ENCODE measurements at regions not wholly inside any gene's neighbourhood (a gene's known extent, or its start where the extent isn't known, plus 50 kb on each side); places are given as distances from the start of the nearest gene placed in this dataset.

DNA sequence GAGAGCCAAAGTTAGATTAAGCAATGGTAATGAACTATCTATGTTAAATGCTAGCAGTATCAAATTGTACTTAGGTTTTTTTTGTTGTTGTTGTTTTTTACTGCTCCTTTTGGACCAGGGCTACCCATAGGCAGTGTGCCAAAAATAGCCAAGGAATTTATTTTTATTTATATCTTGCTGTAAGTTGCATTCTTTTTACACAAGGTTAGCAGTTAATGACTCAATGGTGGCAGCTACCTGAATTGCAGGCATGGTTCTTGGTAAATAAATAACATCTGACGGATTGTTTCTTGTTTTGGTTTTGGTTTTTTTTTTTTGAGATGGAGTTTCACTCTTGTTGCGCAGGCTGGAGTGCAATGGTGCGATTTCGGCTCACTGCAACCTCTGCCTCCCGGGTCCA is 194.8 kb upstream of the TSC22D1 start:
- no peak for DNase-seq

DNA sequence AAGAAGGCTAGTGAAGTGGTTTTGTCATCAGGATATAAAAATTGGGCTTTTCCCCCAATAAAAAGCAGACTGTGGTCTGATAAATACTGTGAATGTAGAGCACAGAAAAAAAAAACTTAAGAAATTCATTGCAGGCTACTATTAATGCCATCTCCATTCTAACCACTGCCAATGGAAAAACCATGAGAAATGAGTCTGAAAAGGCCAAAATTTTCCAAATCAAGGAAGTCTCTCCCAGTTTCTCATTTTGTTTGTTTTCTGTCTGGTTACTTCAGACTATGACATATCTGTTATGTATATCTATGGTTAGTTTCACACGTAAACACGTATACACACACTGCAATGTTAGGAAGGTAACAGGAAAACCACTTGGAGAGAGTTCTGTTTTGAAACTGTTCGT is 193.6 kb upstream of the TSC22D1 start:
- no peak for DNase-seq

DNA sequence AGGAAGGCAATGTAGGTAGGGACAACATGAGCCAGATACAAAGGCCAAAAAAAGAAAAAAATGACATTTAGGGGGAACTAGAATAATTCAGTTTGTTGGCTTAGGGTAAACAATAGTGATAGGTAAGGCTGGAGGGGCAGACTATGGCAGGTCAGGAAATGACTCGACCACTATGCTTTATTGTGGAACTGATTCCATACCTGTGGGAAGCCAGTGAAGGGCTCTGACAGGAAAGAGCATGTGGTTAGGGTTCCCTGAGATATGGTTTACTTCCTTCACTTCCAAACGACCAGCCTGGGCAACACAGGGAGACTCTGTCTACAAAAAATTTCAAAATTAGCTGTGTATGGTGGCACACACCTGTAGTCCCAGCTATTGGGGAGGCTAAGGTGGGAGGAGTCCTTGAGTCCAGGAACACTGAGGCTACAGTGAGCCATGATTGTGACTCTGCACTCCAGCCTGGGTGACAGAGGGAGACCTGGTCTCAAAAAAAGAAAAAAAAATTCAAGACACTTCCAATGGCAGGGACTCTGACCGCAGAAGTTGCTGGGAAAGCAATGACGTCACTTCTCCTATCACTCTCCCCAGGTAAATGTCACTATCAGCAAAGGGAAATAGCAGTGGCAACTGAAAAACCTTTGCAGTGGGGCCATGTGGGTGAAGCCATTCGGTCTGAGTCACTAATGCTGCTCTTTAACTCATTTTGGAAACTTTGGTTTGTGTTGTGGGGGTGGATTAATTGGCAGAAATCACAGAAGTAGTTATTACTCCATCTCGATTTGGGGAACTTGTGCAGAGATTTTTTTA is 192.8 kb upstream of the TSC22D1 start:
- no peak for DNase-seq

DNA sequence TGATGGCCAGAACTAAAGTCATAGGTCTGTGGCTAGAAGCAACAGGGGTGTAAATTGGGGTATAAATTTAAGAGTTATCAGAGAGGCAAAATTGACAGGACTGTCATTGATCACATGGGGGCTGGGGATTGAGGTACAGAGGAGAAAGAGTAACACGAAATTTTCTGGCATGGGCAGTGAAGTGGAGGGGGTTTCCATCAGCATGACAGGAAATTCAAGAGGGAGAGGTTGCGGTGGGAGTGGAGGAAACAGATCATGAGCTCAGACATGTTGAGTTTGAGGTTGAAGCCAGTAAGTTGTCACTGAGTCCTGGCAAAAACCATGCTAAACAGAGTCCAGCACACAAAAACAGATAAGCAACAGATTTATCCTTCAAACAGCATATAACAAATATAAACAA is 192.1 kb upstream of the TSC22D1 start:
- DNase-seq = no peak

DNA sequence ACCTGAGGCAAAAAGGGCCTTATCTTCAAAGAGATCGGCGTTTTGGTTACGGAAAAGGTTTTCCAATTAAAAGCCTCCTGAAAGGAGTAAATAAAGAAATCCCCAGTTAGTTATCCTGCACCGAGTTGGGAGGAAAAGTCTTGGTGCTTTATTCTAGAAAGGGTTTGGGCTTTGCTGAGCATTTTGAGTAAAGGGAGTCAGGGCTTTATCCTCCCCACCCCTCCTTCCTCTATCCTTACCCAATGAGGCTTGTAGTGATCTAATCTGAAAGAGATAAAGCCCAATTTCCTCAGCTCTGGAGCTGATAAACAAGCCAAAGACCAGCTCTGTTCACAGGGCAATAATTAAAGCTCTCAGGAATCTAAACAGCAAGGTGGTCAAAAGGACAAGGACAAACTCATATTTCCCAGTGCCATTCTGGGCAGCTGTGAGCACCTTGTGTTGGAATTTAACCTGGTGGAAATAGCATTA is 188.9 kb upstream of the TSC22D1 start:
- DNase-seq = no peak

DNA sequence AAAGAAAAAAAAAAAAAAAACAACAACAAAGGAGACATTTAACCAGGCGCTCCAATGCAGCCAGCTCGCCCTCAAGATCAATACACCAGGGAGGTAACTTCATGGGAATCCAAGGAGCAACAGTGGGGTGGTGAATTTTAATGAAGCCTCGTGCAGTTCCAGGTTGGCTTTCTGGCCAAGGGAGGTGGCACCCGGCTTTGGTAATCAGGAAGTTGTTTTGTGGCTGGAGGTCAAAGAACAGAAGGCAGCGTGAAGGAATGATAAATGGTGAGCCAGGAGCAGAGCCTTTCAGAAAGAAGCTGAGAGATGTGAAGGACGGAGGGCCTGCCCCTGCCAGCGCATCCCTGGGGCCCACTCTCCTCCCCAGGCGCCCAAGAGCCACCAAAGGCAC is 188.2 kb upstream of the TSC22D1 start:
- no peak for DNase-seq

DNA sequence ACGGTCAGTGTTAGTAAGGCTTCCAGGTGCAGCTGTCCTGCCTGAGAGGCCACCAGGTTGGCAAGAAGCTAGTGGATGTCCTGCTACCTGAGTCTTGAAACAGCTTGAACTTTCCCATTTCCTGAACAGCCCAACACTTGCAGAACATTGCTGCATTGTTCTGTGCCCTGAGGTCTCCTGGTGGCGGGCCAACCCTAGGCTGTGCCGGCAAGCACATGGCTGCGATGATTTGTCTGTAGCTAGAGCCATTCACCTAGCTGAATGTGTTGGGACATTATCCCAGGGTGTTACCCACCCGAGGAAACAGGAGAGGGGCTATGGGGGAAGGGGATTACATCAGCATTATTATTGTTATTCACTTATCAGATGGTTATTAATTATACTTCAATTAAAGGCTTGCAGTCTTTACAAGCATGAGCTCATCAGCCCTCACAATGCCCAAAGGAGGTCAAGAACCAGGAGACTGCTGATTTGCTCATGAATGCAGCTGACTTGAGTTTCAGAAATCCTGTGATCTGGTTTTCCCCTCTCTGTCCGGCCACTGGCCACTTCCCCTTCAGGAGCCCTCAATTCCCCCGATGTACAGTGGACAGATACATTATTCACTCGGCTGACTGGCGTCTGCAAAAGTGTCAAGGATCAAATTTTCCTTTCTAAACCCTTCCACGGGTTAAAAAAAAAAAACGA is 187.6 kb upstream of the TSC22D1 start:
- DNase-seq = no peak

DNA sequence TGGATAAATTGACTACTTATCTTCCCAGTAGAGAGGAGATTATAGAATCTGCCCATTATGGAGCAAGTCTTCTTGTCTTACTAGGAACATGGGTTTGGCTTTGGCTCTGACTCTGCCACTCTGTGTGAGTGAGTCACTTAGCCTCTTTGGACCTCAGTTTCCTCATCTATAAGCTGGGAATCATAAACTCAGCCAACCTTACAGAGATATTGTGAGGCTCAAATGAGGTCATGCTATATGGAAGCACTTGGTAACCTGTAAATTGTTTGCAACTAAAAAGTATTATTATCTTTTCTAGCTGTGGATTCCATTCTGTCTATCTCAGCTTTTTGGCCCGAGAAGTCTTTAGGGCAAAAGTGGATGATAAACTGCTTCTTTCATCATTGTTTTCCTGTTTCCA is 186.8 kb upstream of the TSC22D1 start:
- DNase-seq = no peak

DNA sequence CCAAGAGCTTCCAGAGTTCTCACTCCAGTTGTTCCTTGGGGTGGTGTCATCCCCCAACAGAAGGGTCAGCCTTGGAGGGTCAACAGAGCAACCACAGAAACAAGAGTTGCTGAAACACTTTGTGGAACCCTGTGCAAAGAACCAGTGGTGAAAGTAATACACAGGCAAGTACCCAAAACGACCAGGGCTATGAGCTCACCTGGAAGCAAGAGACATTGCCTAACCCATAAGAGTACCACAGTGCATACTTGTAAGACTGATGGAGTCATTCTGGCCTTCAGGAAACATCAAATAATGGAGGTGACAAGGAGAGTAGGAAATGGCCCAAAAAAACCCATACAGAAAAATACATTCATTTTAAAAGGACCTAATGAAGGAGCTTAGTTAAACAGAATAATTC is 184.3 kb upstream of the TSC22D1 start:
- DNase-seq = no peak

DNA sequence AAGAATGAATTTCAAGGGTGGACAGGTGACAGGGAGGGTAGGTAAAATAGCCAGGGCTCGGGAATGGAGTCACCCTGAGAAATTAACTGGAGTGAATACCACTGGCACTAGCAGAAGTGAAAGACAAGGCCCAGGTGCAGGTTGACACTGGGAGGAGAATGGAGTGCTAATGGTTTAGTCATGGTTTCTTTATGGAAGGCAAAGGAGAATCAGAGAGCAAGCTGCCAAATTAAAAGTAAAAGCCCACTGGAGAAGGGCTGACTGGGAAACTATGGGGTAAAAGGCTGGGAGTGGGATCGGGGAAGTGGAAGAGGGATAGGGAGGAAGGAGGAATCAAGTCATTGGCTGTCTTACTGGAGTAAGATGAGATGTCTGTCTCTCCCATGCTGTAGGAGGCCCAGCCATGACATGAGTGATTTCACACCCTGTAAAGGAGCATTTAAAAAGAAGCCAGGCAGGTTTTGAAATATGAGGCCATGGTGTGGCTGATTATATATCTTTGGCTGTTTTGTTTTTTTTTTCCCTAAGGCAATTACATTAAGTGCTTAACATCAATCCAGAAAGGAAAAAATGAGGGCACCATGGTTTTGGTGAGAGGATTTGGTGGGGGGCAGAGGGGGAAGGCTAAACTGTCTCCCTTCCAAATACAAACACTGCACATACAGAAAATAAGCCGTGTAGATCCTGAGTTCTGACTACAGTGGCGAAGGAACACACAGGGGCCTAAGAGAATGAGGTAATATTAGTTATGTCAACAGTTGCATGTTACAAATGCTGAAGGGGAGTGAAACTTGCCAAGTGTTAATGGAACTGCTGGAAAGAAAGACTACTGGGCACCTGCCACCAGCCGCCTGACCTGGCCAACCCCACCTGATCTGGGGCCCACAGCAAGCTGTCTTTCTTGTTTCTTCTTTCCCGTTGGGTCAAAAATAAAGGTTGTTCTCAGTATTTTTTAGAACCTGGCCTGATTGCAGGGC is 183.5 kb upstream of the TSC22D1 start:
- no peak for DNase-seq

DNA sequence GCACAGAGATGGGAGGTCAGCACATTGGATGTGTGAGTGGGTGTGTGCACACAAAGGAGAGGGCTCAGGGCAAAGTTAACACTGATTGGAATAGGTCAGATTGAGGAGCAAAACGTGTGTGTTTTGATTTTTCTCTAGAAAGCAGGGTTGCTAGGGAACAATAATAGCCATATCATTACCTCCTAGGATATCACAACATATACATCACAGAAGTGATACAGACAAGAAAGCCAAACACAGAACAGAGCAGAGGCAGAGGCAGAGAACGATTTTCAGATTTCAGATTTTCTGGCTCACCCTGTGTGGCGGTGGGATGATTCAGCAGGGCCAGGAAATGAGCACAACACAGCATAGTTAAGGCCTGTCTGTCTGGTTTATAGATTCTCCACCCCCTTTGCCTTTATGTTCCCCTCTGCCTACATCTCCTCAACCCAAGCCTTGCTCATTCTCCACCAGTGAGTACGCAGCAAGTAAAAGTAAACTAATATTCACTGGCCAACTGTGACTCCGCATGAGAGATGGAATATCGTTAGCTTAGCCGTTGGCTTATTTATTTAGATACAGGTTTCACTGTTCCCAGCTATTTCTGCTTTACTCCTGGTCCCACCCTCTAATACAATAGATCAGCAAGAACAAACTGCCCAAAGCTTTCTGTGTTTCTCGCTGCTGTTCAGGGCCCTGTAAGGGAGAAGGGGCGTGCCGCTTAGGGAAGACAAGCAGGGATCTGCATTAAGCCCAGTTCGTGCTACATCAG is 182.7 kb upstream of the TSC22D1 start:
- DNase-seq = no peak

DNA sequence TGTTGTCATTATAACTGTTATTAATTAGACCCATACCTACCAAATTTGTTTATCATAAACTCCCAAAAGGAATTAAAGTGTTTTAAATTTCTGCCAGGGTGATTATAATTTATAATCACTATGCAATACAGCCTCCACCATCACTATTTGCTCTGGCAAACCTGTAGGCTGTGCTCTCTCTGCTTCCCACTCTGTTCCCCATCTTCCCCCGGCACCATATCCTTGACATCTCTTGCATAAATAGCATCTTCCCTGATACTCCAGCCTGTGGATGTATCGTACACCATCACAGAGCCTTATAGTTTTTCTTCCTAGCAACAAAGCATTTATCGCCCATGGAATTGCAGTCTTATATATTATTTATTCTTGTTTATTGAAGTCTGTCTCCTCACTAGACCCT is 181.5 kb upstream of the TSC22D1 start:
- no peak for DNase-seq

DNA sequence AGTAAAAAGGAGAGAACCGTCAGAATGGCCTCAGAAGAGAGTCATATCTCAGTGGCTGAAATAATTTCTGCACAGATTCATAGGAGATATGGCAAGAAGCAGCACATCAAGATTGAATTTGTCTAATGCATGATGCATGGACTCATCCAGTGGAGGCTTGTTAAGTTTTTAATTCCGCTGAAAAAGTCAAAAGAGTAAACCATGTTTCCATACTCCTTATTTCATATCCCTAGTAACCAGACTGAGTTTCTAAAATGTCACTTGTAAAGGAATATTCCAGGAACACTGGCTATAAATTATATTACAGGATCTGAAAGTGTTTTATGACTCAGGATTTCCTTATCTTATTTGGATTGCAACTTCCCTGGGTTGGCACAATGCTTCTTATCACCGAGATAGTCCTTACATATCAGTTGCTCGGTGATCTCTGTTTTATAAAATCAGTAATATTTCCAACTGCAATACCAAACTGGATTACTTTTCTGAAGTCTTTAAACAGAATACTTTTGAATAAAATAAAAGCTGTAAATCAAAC is 180.2 kb upstream of the TSC22D1 start:
- DNase-seq = no peak

DNA sequence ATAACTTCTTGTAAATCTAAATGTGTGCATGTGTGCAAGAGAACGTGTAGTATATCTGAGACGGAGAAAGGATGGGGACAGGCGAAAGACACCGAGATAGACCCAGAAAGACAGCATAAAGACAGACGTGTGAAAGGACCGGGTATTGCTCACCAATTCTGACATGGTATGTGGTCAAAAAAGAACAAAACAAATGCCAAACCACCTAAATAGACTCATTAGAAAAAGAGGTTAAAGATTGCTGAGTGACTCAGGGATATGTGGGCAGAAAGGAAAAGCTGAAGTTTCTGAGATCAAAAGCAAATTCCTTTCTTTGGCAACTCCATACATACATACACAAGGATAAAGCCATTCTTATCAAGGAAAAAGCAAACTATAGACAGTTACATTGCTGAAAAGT is 179.7 kb upstream of the TSC22D1 start:
- no peak for DNase-seq

DNA sequence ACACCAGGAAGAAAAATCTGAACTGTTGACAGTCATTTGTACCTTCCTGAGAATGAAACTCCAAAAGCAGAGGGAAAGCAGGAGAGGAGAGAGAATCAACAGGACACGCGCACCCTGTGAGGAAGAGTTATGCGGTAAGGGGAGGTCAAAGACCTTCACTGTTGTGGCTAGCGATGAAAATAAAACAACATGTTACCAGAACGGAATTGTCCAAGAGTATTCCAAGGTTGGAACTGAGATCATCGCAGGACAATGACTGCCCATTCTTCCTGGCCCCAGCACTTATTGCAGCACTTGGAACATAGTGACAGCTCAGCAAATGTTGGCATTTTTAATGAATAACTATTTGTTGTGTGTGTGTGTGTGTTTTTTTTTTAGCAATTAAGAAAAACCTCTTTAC is 176.0 kb upstream of the TSC22D1 start:
- DNase-seq = no peak

DNA sequence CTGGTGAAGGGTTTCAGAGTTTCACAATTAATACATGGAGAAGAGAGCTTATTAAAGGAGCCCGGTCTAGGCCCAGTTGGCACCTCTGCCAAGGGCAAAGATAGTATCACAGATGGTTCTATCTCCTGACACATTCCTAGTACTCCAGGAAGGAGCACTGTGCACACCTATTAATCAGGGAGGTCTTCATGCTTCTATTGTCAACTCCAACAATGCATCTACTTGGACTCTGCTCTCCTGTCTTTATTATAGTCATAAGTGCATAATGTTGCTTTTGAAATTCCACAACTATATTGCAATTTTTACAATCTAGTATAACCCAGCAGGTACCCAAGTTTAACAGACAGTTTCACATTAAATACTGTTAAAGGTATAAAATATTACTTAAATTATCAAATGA is 174.5 kb upstream of the TSC22D1 start:
- DNase-seq = no peak

DNA sequence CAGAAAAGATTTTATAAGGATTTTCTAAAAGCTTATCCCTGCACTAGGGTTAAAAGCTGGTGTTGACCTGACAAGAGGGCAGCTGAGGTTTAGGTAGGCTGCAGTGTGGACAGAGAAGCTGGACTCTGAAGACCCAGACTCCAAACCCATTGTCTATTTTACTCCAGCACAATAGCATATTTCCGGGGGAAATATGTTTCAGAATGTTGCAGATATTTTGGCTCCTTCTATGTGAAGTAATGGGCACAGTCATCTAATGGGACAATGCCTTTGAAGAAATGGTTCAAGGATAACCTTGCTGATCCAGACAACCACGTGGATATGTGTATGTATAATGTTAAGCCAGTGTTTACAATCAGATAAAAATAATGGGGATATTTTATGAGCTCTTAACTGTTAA is 173.8 kb upstream of the TSC22D1 start:
- DNase-seq = no peak

DNA sequence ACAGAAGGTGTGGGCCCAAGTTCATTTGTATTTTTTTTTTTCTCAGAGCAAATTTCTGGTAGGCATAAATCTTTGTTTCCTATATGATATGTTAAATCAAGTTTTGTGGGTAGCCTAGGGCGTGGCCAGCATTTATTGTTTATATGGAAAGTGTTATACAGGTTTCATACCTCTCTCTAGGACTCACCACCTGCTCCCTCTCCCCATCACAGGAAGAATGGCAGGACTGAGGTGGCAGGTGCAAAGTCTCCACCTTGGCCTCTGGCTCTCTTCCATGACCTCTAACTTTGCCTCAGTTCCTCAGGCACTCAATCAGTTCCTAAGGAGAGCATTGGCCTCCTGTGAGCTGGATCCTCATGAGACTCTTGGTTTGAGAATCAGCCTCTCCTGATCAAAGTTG is 172.3 kb upstream of the TSC22D1 start:
- no peak for DNase-seq

DNA sequence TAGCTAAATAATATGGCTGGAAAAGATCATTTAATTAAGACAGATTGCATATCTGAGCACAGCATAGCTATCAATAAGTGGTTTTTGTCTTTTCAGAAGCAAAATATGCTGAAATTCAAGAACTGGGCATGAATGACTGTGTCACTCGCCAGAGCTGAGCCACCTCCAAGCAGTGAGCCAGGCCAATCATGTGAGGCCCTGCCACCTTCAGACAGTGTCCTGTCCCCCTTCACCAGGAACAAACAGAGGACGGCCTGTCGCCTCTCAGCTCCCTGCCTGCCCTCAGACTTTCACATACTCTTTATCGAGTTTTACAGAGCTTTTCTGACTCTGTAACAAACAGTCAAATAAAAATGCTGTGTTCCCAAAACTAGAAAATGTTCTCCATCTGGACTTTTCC is 171.0 kb upstream of the TSC22D1 start:
- no peak for DNase-seq

DNA sequence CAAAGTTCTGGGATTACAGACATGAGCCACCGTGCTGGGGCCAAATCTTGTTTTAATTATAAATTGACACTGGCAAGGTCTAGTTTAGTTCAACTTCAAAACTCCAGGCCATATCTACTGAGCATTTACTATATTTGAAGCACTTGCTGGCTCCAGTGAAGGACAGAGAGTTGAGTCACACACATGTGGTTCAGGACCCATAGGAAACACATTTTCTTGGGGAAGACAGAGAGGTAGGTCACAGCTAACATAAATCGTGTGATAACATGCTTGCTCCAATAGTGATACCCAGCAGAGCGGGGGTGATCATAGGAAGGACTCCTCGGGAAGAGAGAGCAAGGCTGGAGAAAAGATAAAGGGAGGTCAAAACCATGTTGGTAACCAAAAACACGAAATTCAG is 170.6 kb upstream of the TSC22D1 start:
- no peak for DNase-seq

DNA sequence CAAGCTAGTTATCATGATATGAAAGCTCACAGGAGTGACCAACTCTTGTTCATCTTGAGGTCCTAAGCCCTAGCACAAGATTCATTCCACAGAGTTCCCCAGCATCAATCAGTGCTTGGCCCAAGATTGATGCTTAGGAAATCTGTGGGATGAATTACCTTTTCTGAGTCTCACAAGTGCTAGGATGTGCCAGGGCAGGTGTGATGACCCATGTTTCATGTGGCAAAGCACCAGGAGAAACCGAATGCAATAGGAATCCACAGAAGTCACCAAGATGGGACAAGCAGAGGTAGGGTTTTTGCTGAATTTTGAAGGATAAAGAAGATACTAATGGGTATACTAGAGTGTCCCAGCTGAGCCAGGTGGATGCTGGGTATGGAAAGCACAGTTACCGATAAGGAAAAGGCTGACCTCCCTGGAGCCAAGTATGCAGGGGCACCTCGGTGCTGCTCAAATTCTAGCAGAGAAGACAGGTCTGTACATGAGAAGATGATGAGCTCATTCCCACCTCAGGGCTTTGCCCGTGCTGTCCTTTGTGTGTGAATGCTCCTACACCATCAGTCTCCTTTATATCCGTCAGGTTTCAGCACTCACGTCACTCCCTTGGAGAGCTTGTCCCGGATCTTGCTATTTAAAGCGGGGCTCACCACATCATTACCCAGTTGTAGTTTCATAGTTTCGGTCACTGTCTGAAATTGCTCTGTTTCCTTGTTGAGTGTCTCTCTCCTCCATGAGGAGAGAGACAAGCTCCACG is 168.9 kb upstream of the TSC22D1 start:
- DNase-seq = no peak

DNA sequence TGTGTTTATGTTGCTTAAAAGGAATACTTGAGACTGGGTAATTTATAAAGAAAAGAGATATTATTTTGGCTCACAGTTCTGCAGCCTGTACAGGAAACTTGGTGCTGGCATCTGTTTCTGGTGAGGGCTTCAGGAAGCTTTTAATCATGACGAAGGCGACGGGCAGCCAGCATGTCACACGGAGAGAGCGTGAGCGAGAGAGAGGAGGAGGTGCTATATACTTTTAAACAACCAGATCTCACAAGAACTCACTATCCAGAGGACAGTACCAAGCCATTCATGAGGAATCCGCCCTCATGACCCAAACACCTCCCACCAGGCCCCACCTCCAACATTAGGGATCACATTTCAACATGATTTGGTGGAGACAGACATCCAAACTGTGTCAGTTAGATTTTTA is 163.4 kb upstream of the TSC22D1 start:
- no peak for DNase-seq
